ENCODE measurements at regions not wholly inside any gene's neighbourhood (a gene's known extent, or its start where the extent isn't known, plus 50 kb on each side); places are given as distances from the start of the nearest gene placed in this dataset.

- BruUV-seq (replicated peaks), result no TSS peak
- Histone ChIP-seq H3K4me1 (replicated peaks in 1 of 2; ENCODE audit: control insufficient read depth in 2 of 2, insufficient read depth in 2 of 2, low read length in 2 of 2) (peaks cover 4 to 28% of the 10 kb centered on the region in 2 experiments; a peak in 4 of 5 replicates), H3K79me2 (ENCODE audit: control insufficient read depth, insufficient read depth, low read length) (no peaks in the 10 kb centered on the region), H3K9me3 (replicated peaks; ENCODE audit: control insufficient read depth, insufficient read depth, low read depth, low read length) (no peaks in the 10 kb centered on the region), H3K4me3 (no peak overlapping the region), H3K36me3 (ENCODE audit: control insufficient read depth, insufficient read depth, low read length) (no peaks in the 10 kb centered on the region), H3K27ac (ENCODE audit: extremely low read depth, low read depth, low read length) (no peak overlapping the region), H3K4me2 (ENCODE audit: insufficient read depth, low read length) (no peak overlapping the region), H4K20me1 (replicated peaks; ENCODE audit: control insufficient read depth, insufficient read depth, low read length) (no peaks in the 10 kb centered on the region), H3K9ac (ENCODE audit: insufficient read depth in 1 of 2, low read depth in 2 of 2, low read length in 2 of 2) (no peak overlapping the region), H3K27me3 (ENCODE audit: control insufficient read depth in 2 of 2, insufficient read depth in 2 of 2, low read length in 2 of 2) (no peaks in the 10 kb centered on the region), H3K9me1 (ENCODE audit: control insufficient read depth, insufficient read depth, low read length) (no peaks in the 10 kb centered on the region), H2AFZ (ENCODE audit: low read depth, low read length) (peak overlapping the region; percentile 95; the same call in 1 of the 2 replicates)
- intact Hi-C loops (cut with micrococcal nuclease), result no loop called here
- ChIA-PET CTCF (ENCODE audit: low intra/inter-chr PET ratio) (no interaction called here), POLR2A (interaction anchor here (1.0 to 1.1 kb wide), 2 partner anchors 10 to 23 kb away, joined by 3 read pairs; no protein-coding TSS in a partner anchor)
- FAIRE-seq, result no peak
- TF ChIP-seq LARP7 (IDR thresholded peaks at IDR 0.05) (peak; percentile 67; the same call in 1 of the 2 replicates), DDX20 (tag; IDR thresholded peaks at IDR 0.05; ENCODE audit: low read depth) (peak; percentile 38; the same call in 1 of the 2 replicates), CEBPG (CRISPR knock-in tag; IDR thresholded peaks at IDR 0.05) (no peak), CEBPG (tag; conservative IDR thresholded peaks at IDR 0.05 in 1 of 2, IDR thresholded peaks at IDR 0.05 in 1 of 2) (peak in 1 of 2 experiments; percentile 30; a peak in 1 of 4 replicates), MYBL2 (IDR thresholded peaks at IDR 0.05; ENCODE audit: low read depth) (0 out of 2 replicates have a peak, but pooled peaks have one; percentile 17), MYBL2 (CRISPR knock-in tag; IDR thresholded peaks at IDR 0.05; ENCODE audit: borderline replicate concordance) (no peak), THRAP3 (IDR thresholded peaks at IDR 0.05; ENCODE audit: borderline replicate concordance) (0 out of 2 replicates have a peak, but pooled peaks have one; percentile 37), ZNF282 (CRISPR knock-in tag; IDR thresholded peaks at IDR 0.05) (no peak), NFATC3 (IDR thresholded peaks at IDR 0.05) (no peak), NEUROD1 (IDR thresholded peaks at IDR 0.05; ENCODE audit: borderline replicate concordance, low read depth, low read length, partially characterized antibody) (no peak), ZNF639 (CRISPR knock-in tag; conservative IDR thresholded peaks at IDR 0.05 in 1 of 2, IDR thresholded peaks at IDR 0.05 in 1 of 2) (0 out of 4 replicates have a peak, but pooled peaks of 1 of the 2 experiments have one; percentile 8), NFRKB (IDR thresholded peaks at IDR 0.05; ENCODE audit: low read depth) (no peak), CEBPB (tag; IDR thresholded peaks at IDR 0.05) (0 out of 2 replicates have a peak, but pooled peaks have one; percentile 6), TRIM24 (IDR thresholded peaks at IDR 0.05) (peak; percentile 14 to 26; a peak in 2 of 4 replicates), ZNF57 (CRISPR knock-in tag; IDR thresholded peaks at IDR 0.05) (no peak)
- TF ChIP-seq, protein P1, sequence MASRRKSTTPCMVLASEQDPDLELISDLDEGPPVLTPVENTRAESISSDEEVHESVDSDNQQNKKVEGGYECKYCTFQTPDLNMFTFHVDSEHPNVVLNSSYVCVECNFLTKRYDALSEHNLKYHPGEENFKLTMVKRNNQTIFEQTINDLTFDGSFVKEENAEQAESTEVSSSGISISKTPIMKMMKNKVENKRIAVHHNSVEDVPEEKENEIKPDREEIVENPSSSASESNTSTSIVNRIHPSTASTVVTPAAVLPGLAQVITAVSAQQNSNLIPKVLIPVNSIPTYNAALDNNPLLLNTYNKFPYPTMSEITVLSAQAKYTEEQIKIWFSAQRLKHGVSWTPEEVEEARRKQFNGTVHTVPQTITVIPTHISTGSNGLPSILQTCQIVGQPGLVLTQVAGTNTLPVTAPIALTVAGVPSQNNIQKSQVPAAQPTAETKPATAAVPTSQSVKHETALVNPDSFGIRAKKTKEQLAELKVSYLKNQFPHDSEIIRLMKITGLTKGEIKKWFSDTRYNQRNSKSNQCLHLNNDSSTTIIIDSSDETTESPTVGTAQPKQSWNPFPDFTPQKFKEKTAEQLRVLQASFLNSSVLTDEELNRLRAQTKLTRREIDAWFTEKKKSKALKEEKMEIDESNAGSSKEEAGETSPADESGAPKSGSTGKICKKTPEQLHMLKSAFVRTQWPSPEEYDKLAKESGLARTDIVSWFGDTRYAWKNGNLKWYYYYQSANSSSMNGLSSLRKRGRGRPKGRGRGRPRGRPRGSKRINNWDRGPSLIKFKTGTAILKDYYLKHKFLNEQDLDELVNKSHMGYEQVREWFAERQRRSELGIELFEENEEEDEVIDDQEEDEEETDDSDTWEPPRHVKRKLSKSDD (conservative IDR thresholded peaks at IDR 0.05; ENCODE audit: low read length), result no peak
- ATAC-seq, result no peak
- DNase-seq (ENCODE audit: extremely low read depth in 1 of 4, low spot score in 3 of 4), result no peak
- WGBS (ENCODE audit: insufficient coverage, low coverage, missing lambda C conversion rate), result 85% methylated on average over 1 of the region's 1 CpG
- in situ Hi-C loops (cut with MboI), result no loop called here
Measured at GRCh38 chr1:219090607-219091006, 83.1 kb upstream of the LYPLAL1 start.
